Body of pancreas (tissue), 4 donors: ENCODE measurements at regions not wholly inside any gene's neighbourhood (a gene's known extent, or its start where the extent isn't known, plus 50 kb on each side); places are given as distances from the start of the nearest gene placed in this dataset.

Experiments
- CTCF ChIP-seq, 7 experiments: fragments of 450-650 bp in 4 of 7; fragments of 200-600 bp in 3 of 7; sonication (generic) in 3 of 7; IDR thresholded peaks; one replicate each; pipeline ENCODE4 v1.5.1; 2016 to 2019; ENCODE audit warnings: antibody characterized with exemption in 7 of 7
- POLR2A ChIP-seq, 3 donors: fragments of 450-650 bp; IDR thresholded peaks; one replicate each; pipeline ENCODE4 v1.6.1; 2016; ENCODE audit warnings: antibody characterized with exemption in 3 of 3, mild to moderate bottlenecking in 2 of 3

GRCh38 chr2:161032635-161033034, 127.6 kb upstream of the TANK start:
- TF ChIP-seq CTCF (IDR thresholded peaks at IDR 0.05) (no peak), POLR2A (IDR thresholded peaks at IDR 0.05) (no peak)
